ENCODE measurements at regions not wholly inside any gene's neighbourhood (a gene's known extent, or its start where the extent isn't known, plus 50 kb on each side); places are given as distances from the start of the nearest gene placed in this dataset.

- no peak for TF ChIP-seq PREB (CRISPR knock-in tag; IDR thresholded peaks at IDR 0.05; ENCODE audit: borderline replicate concordance)
Measured at GRCh38 chr5:6941631-6942030, 228.4 kb downstream of the TENT4A start (continued).

- H3K27me3 Mint-ChIP-seq (ENCODE audit: low read depth), result no peaks in the 10 kb centered on the region; the same call in 1 of the 2 replicates
- no peaks in the 10 kb centered on the region for H3K9me3 Mint-ChIP-seq
- CTCF ChIA-PET, result interaction anchor here (0.9 to 1.5 kb wide), 2 partner anchors 124 to 802 kb away, joined by 3 to 5 read pairs; no protein-coding TSS in a partner anchor
- TF ChIP-seq RELA (CRISPR knock-in tag; IDR thresholded peaks at IDR 0.05; ENCODE audit: borderline replicate concordance), result no peak
- TF ChIP-seq NFE2L1 (CRISPR knock-in tag; IDR thresholded peaks at IDR 0.05), result no peak
- TF ChIP-seq NR3C1 (CRISPR knock-in tag; conservative IDR thresholded peaks at IDR 0.05; ENCODE audit: low read depth), result no peak
- TF ChIP-seq E2F1 (CRISPR knock-in tag; IDR thresholded peaks at IDR 0.05), result no peak
- no peak for TF ChIP-seq HMGXB4 (CRISPR knock-in tag; IDR thresholded peaks at IDR 0.05)
- TF ChIP-seq CREM (CRISPR knock-in tag; IDR thresholded peaks at IDR 0.05), result no peak
- TF ChIP-seq MAX (CRISPR knock-in tag; IDR thresholded peaks at IDR 0.05), result no peak
- TF ChIP-seq CTCF (IDR thresholded peaks at IDR 0.05), result no peak
- TF ChIP-seq GABPB1 (CRISPR knock-in tag; IDR thresholded peaks at IDR 0.05), result no peak
- TF ChIP-seq AFF4 (CRISPR knock-in tag; IDR thresholded peaks at IDR 0.05; ENCODE audit: borderline replicate concordance), result no peak
- no peak for TF ChIP-seq JUN (CRISPR knock-in tag; IDR thresholded peaks at IDR 0.05)
- TF ChIP-seq ZBTB43 (CRISPR knock-in tag; IDR thresholded peaks at IDR 0.05), result no peak
- TF ChIP-seq NR1H2 (CRISPR knock-in tag; IDR thresholded peaks at IDR 0.05), result no peak
- TF ChIP-seq NFATC4 (CRISPR knock-in tag; IDR thresholded peaks at IDR 0.05), result no peak
- TF ChIP-seq OVOL2 (CRISPR knock-in tag; IDR thresholded peaks at IDR 0.05; ENCODE audit: borderline replicate concordance), result no peak
- no peak for TF ChIP-seq IRF2 (CRISPR knock-in tag; IDR thresholded peaks at IDR 0.05; ENCODE audit: borderline replicate concordance, low read depth)
- no peak for TF ChIP-seq NR2C2 (CRISPR knock-in tag; IDR thresholded peaks at IDR 0.05)
- TF ChIP-seq ETV6 (CRISPR knock-in tag; IDR thresholded peaks at IDR 0.05), result no peak
- TF ChIP-seq ZNF121 (CRISPR knock-in tag; IDR thresholded peaks at IDR 0.05), result no peak
- TF ChIP-seq ZNF416 (CRISPR knock-in tag; IDR thresholded peaks at IDR 0.05), result no peak
- no peak for DNase-seq (ENCODE audit: low spot score)
- no peak overlapping the region for H3K27ac Mint-ChIP-seq
- POLR2A ChIA-PET, result no interaction called here
- no peak for ATAC-seq
- no peak overlapping the region for H3K4me3 Mint-ChIP-seq
- no peaks in the 10 kb centered on the region for H3K4me1 Mint-ChIP-seq
- no peaks in the 10 kb centered on the region for H3K36me3 Mint-ChIP-seq
Measured at GRCh38 chr5:6943197-6944112, 230.2 kb downstream of the TENT4A start.
